ENCODE measurements at regions not wholly inside any gene's neighbourhood (a gene's known extent, or its start where the extent isn't known, plus 50 kb on each side); places are given as distances from the start of the nearest gene placed in this dataset.

DNA sequence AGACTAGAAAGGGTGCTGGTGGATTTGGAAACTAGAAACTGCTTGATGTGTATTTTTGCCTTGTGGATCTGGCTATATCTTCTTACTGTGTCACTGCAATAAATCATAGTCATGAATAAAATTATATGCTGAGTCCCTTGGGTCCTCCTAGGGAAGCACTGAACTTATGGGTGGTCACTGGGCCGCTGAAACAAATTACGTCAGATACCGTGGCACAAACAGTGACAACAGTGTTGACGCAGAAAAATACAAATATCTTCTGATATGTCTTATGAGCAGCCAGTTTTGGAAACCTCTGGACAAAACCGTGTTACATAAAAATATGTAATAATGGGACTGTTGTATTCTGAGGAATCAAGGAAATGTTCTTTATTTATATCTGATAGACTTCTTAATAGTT lies 260.1 kb upstream of the SORCS1 start:
- Histone ChIP-seq H3K36me3 (no peaks in the 10 kb centered on the region), H3K9me3 (no peaks in the 10 kb centered on the region), H3K4me3 (no peak overlapping the region), H3K27ac (no peak overlapping the region), H3K27me3 (no peaks in the 10 kb centered on the region), H3K9ac (ENCODE audit: low read depth in 2 of 2, low read length in 2 of 2) (no peak overlapping the region), H3K4me1 (no peaks in the 10 kb centered on the region)
- intact Hi-C loops (cut with DNase I), result no loop called here
- TF ChIP-seq, protein P1, sequence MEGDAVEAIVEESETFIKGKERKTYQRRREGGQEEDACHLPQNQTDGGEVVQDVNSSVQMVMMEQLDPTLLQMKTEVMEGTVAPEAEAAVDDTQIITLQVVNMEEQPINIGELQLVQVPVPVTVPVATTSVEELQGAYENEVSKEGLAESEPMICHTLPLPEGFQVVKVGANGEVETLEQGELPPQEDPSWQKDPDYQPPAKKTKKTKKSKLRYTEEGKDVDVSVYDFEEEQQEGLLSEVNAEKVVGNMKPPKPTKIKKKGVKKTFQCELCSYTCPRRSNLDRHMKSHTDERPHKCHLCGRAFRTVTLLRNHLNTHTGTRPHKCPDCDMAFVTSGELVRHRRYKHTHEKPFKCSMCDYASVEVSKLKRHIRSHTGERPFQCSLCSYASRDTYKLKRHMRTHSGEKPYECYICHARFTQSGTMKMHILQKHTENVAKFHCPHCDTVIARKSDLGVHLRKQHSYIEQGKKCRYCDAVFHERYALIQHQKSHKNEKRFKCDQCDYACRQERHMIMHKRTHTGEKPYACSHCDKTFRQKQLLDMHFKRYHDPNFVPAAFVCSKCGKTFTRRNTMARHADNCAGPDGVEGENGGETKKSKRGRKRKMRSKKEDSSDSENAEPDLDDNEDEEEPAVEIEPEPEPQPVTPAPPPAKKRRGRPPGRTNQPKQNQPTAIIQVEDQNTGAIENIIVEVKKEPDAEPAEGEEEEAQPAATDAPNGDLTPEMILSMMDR (IDR thresholded peaks at IDR 0.05), result no peak
- no peak for DNase-seq

DNA sequence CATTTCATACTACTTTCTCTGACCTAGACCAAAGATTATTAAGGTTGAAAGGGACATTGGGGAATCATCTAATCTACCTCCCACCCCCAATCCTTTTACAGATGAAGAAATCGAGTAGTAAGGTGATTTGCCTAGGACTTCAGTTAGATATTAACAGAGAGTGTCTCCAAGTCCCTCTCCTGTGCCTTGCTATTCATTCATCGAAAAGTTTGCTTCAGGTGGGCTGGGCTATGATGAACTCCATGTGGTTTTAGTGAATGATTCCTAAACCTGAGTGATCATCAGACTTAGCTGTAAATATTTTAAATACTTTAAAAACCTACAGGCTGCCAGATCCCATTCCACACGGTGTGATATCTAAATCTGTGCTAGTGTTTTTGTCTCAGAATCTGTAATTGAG lies 259.4 kb upstream of the SORCS1 start:
- Histone ChIP-seq H3K9me3 (no peaks in the 10 kb centered on the region), H3K9ac (ENCODE audit: low read depth in 2 of 2, low read length in 2 of 2) (no peak overlapping the region), H3K36me3 (no peaks in the 10 kb centered on the region), H3K4me3 (no peak overlapping the region), H3K27me3 (no peaks in the 10 kb centered on the region), H3K27ac (no peak overlapping the region), H3K4me1 (no peaks in the 10 kb centered on the region)
- TF ChIP-seq, protein P1 (IDR thresholded peaks at IDR 0.05), result no peak
- intact Hi-C loops (cut with DNase I), result no loop called here
- DNase-seq, result no peak

DNA sequence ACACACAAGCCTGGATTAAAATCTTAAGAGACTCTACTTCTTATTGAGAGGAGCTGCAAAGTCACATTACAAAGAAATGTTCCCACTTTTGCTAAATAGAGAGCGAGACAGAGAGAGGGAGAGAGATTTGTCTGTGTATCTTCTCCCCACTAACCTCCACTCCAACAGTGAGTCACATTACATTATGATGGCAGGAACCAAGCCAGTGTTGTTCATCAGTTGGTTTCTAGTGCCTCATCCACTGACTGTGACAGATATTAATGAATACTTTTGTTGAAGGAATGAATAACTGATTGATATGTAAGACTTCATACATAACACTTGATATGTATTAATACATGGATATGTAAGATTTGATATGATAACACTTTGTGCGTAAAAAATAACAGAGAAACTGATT lies 258.2 kb upstream of the SORCS1 start:
- TF ChIP-seq, protein P1 (IDR thresholded peaks at IDR 0.05), result no peak
- no peak for DNase-seq
- intact Hi-C loops (cut with DNase I), result no loop called here

DNA sequence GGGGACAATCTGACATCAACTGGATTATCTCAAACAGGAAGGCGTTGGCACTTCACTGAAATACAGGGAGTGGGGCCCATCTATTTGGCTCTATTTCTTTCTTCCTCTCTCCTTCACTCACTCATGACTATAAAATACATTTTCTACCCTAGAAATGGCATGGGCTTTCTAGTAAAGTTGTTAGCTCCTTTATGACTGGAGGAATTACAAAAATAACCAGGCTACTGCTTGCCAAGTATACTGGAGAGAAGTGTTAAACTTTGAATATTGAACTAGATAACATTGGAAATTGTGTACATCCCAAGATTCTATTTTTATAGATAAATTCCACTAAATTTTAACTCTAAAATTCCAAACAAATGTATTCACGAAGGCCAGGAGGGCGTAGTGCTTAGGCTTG lies 255.7 kb upstream of the SORCS1 start:
- Histone ChIP-seq H3K9ac (ENCODE audit: low read depth in 2 of 2, low read length in 2 of 2) (no peak overlapping the region), H3K27ac (no peak overlapping the region)
- intact Hi-C loops (cut with DNase I), result no loop called here

More for the DNA sequence above, 258.2 kb upstream of the SORCS1 start:
- no peaks in the 10 kb centered on the region for H3K36me3 ChIP-seq
- no peak overlapping the region for H3K9ac ChIP-seq (ENCODE audit: low read depth in 2 of 2, low read length in 2 of 2)
- H3K27ac ChIP-seq, result no peak overlapping the region
- H3K9me3 ChIP-seq, result no peaks in the 10 kb centered on the region
- no peaks in the 10 kb centered on the region for H3K4me1 ChIP-seq
- H3K4me3 ChIP-seq, result no peak overlapping the region
- no peaks in the 10 kb centered on the region for H3K27me3 ChIP-seq

DNA sequence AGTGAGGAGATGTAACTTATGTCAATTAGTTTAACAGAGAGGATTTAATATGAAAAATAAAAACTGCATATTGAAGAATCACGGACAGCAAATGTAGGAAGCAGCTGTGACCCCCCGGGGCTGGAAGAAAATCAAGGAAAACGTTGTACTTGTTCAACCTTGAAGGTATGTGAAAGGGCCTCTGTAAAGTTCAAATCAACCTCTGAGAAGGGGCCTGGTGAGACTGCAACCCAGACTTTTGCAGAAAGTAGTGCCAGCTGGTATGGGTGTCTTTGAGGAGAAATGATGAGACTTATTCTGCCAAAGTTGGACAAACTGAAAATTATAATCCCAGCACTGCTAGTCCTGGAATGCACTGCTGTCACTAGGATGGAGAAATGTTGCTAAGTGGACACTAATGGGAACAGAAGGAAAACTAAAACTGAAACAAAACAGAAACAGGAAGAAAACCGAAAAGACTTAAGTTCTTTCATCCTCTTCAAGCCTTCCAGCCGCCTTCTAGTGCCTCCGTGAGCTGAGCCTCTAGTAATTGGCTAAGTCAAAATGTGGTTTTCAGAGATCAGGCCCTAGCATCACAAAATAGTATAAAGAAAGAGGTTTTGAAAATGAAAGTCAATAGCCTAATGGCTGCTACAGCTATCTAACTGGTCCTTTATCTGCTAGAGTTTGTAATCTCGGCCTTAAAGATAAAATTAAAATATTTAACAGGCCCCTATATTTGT lies 253.7 kb upstream of the SORCS1 start:
- H3K27ac ChIP-seq, result no peak overlapping the region
- DNase-seq, result no peak
- TF ChIP-seq, protein P1 (IDR thresholded peaks at IDR 0.05), result no peak
- H3K9me3 ChIP-seq, result no peaks in the 10 kb centered on the region
- no peaks in the 10 kb centered on the region for H3K36me3 ChIP-seq
- H3K4me3 ChIP-seq, result no peak overlapping the region
- intact Hi-C loops (cut with DNase I), result no loop called here
- no peaks in the 10 kb centered on the region for H3K27me3 ChIP-seq
- no peak overlapping the region for H3K9ac ChIP-seq (ENCODE audit: low read depth in 2 of 2, low read length in 2 of 2)
- H3K4me1 ChIP-seq, result no peaks in the 10 kb centered on the region

More for the DNA sequence above, 255.7 kb upstream of the SORCS1 start:
- no peak for DNase-seq
- Histone ChIP-seq H3K27me3 (no peaks in the 10 kb centered on the region), H3K4me3 (no peak overlapping the region), H3K4me1 (no peaks in the 10 kb centered on the region), H3K9me3 (no peaks in the 10 kb centered on the region), H3K36me3 (no peaks in the 10 kb centered on the region)
- TF ChIP-seq, protein P1 (IDR thresholded peaks at IDR 0.05), result no peak

Data from colonic mucosa (tissue), 4 donors.